Left ventricle myocardium inferior (tissue), 1 donor: ENCODE measurements at regions not wholly inside any gene's neighbourhood (a gene's known extent, or its start where the extent isn't known, plus 50 kb on each side); places are given as distances from the start of the nearest gene placed in this dataset.
"Not testable (repeated sequence)": the region's sequence is repeated elsewhere in the genome, so short reads cannot be mapped to it uniquely, and the experiment has no call there.

Source experiments
- DNase-seq: peaks from one replicate; pipeline ENCODE4 v3.0.0-alpha.2; 2020
- H3K27ac ChIP-seq: fragments of 200-600 bp; replicated peaks from 2 replicates; pipeline ENCODE4 v1.8.0; 2021
- H3K27me3 ChIP-seq: fragments of 200-600 bp; 2 replicates; pipeline ENCODE4 v1.8.0; 2021; ENCODE audit warnings: low read depth
- H3K36me3 ChIP-seq: fragments of 200-600 bp; 2 replicates; pipeline ENCODE4 v1.8.0; 2021
- H3K4me1 ChIP-seq: fragments of 200-600 bp; 2 replicates; pipeline ENCODE4 v1.8.0; 2021
- H3K4me3 ChIP-seq: fragments of 200-600 bp; 2 replicates; pipeline ENCODE4 v1.8.0; 2021; ENCODE audit warnings: mild to moderate bottlenecking, moderate library complexity
- H3K9me3 ChIP-seq: fragments of 200-600 bp; replicated peaks from 2 replicates; pipeline ENCODE4 v1.8.0; 2021
- CTCF ChIP-seq: fragments of 200-600 bp; IDR thresholded peaks from 2 replicates; pipeline ENCODE4 v1.8.0; 2021; ENCODE audit warnings: antibody characterized with exemption, mild to moderate bottlenecking, borderline replicate concordance
- intact Hi-C: fragments of 100-400 bp; cut with micrococcal nuclease; formaldehyde crosslinking; loops from one replicate; pipeline ENCODE4 v1.11.0; 2022
- donor health status: DM: no; HTN: yes; CAD: no; lungs with severe emphysema.

- H3K27ac ChIP-seq: peak overlapping the region; percentile 78
- no peaks in the 10 kb centered on the region for H3K9me3 ChIP-seq
- H3K4me3 ChIP-seq: no peak overlapping the region
- H3K4me1 ChIP-seq: peaks cover 24% of the 10 kb centered on the region
- intact Hi-C loops: no loop called here
- no peaks in the 10 kb centered on the region for H3K36me3 ChIP-seq
- H3K27me3 ChIP-seq: no peaks in the 10 kb centered on the region
- no peak for TF ChIP-seq CTCF
- DNase-seq: no peak
These were observed 313.5 kb downstream of the FOXO1 start for GRCh38 chr13:40352802-40353562.

GRCh38 chr13:40355126-40355724 is 311.2 kb downstream of the FOXO1 start:
- Histone ChIP-seq H3K27ac (no peak overlapping the region), H3K27me3 (no peaks in the 10 kb centered on the region), H3K36me3 (no peaks in the 10 kb centered on the region), H3K4me3 (no peak overlapping the region), H3K9me3 (no peaks in the 10 kb centered on the region), H3K4me1 (peaks cover 22% of the 10 kb centered on the region)
- intact Hi-C loops: no loop called here
- no peak for DNase-seq
- TF ChIP-seq CTCF: no peak

- intact Hi-C loops: no loop called here
These were observed 310.4 kb downstream of the FOXO1 start for GRCh38 chr13:40356011-40356410.

DNA sequence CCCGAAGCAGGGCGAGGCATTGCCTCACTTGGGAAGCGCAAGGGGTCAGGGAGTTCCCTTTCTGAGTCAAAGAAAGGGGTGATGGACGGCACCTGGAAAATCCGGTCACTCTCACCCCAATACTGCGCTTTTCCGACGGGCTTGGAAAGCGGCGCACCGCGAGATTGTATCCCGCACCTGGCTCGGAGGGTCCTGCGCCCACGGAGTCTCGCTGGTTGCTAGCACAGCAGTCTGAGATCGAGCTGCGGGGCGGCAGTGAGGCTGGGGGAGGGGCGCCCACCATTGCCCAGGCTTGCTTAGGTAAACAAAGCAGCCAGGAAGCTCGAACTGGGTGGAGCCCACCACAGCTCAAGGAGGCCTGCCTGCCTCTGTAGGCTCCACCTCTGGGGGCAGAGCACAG is 310.0 kb downstream of the FOXO1 start:
- H3K4me3 ChIP-seq, H3K9me3 ChIP-seq, H3K27me3 ChIP-seq, H3K27ac ChIP-seq, DNase-seq, H3K36me3 ChIP-seq, intact Hi-C loops: not testable (repeated sequence)
- H3K4me1 ChIP-seq: peaks cover 18% of the 10 kb centered on the region

More at GRCh38 chr13:40356011-40356410, 310.4 kb downstream of the FOXO1 start:
- Histone ChIP-seq H3K27ac (no peak overlapping the region), H3K9me3 (no peaks in the 10 kb centered on the region), H3K36me3 (no peaks in the 10 kb centered on the region), H3K4me1 (peaks cover 20% of the 10 kb centered on the region), H3K27me3 (no peaks in the 10 kb centered on the region), H3K4me3 (no peak overlapping the region)
- no peak for DNase-seq
- TF ChIP-seq CTCF: no peak

DNA sequence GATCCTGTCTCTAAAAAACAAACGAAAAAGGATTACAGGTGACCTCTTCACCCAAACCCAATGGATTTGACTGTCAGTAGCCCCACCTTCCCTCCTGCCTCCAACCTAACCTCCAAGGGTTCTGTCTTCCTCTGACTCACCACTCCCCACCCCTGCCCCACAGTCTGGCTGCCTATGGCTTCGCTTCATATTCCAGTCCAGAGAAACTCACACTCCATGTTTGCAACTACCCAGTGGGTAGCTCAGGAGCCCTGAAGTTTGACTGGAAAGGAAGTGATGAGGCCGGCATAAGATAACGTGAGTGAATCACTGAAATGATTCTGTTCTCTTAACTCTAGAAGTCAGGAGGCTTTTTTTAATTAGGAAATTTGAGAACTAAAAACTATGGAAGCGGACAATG is 303.9 kb downstream of the FOXO1 start:
- H3K36me3 ChIP-seq: no peaks in the 10 kb centered on the region
- H3K27me3 ChIP-seq: no peaks in the 10 kb centered on the region
- H3K4me1 ChIP-seq: no peaks in the 10 kb centered on the region
- H3K4me3 ChIP-seq: no peak overlapping the region
- no peak overlapping the region for H3K27ac ChIP-seq
- DNase-seq: no peak
- H3K9me3 ChIP-seq: no peaks in the 10 kb centered on the region
- intact Hi-C loops: no loop called here
- no peak for TF ChIP-seq CTCF

DNA sequence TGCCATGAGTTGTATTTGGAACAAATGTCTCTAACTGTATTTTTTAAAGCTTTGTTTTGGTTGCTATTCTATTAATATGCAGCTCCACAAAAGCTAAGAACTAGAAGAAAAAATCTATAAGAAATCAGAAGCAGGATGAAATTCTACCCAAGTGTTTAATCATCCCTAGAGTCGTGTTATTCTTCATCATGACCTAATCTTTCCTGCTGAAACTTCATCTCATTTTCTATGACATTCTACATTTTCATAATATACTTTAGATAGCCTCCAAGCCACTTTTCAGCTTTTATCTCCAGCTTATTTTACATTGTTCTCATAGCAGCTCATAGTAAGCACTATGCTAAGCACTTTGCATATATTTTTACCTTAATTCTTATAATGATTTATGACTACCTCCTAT is 302.8 kb downstream of the FOXO1 start:
- H3K4me1 ChIP-seq: no peaks in the 10 kb centered on the region
- no peak overlapping the region for H3K27ac ChIP-seq
- no peaks in the 10 kb centered on the region for H3K36me3 ChIP-seq
- H3K9me3 ChIP-seq: no peaks in the 10 kb centered on the region
- no peak overlapping the region for H3K4me3 ChIP-seq
- intact Hi-C loops: no loop called here
- no peak for DNase-seq
- no peaks in the 10 kb centered on the region for H3K27me3 ChIP-seq
- TF ChIP-seq CTCF: no peak
